ENCODE measurements at regions not wholly inside any gene's neighbourhood (a gene's known extent, or its start where the extent isn't known, plus 50 kb on each side); places are given as distances from the start of the nearest gene placed in this dataset.

DNA sequence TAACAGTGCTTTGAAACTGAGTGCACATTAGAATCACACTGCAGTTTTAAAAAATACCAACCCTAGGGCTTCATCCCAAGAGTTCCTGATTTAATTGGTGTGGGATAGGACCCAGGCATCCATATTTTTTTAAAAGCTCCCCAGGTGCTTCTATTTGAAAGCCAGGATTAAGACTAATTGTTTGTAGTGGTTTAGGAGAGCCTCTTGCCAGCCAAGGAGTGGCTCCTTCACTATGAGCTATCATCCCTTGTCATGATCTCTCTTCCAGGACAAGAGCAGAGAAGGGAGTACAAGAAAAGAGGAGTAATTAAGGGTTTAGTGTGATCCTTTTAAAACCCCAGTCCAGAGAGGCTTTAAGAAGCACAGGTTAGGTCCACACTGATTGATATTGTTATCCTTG lies 178.0 kb downstream of the CAND1 start:
- Histone ChIP-seq H3K4me3 (ENCODE audit: low read length) (no peak overlapping the region), H4K20me1 (ENCODE audit: insufficient read depth) (no peaks in the 10 kb centered on the region), H3K79me2 (replicated peaks; ENCODE audit: insufficient read depth, low read length) (no peaks in the 10 kb centered on the region), H3K9me3 (ENCODE audit: low read length) (no peaks in the 10 kb centered on the region), H3K27ac (ENCODE audit: low read length) (no peak overlapping the region), H3F3A (ENCODE audit: insufficient read depth, low read length, poor library complexity, severe bottlenecking) (no peaks in the 10 kb centered on the region), H2AFZ (ENCODE audit: low read depth, low read length) (no peak overlapping the region), H3K27me3 (ENCODE audit: insufficient read depth, low read depth, low read length) (no peaks in the 10 kb centered on the region), H3K4me2 (ENCODE audit: low read length) (no peak overlapping the region), H3K36me3 (ENCODE audit: insufficient read depth, low read length) (no peaks in the 10 kb centered on the region), H3K9me2 (ENCODE audit: insufficient read depth, low read length) (no peaks in the 10 kb centered on the region), H3K9ac (ENCODE audit: low read length) (no peak overlapping the region)
- TF ChIP-seq, protein P1, sequence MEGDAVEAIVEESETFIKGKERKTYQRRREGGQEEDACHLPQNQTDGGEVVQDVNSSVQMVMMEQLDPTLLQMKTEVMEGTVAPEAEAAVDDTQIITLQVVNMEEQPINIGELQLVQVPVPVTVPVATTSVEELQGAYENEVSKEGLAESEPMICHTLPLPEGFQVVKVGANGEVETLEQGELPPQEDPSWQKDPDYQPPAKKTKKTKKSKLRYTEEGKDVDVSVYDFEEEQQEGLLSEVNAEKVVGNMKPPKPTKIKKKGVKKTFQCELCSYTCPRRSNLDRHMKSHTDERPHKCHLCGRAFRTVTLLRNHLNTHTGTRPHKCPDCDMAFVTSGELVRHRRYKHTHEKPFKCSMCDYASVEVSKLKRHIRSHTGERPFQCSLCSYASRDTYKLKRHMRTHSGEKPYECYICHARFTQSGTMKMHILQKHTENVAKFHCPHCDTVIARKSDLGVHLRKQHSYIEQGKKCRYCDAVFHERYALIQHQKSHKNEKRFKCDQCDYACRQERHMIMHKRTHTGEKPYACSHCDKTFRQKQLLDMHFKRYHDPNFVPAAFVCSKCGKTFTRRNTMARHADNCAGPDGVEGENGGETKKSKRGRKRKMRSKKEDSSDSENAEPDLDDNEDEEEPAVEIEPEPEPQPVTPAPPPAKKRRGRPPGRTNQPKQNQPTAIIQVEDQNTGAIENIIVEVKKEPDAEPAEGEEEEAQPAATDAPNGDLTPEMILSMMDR (IDR thresholded peaks at IDR 0.05; ENCODE audit: poor library complexity, severe bottlenecking) = no peak
- TF ChIP-seq EZH2 (IDR thresholded peaks at IDR 0.05; ENCODE audit: borderline replicate concordance, insufficient read depth, low read length, poor library complexity, severe bottlenecking) = no peak
- no peak for TF ChIP-seq MXI1 (conservative IDR thresholded peaks at IDR 0.05; ENCODE audit: poor library complexity, severe bottlenecking)
- no peak for TF ChIP-seq RAD21 (conservative IDR thresholded peaks at IDR 0.05)
- TF ChIP-seq EP300 (conservative IDR thresholded peaks at IDR 0.05; ENCODE audit: poor library complexity, severe bottlenecking) = no peak
- TF ChIP-seq, protein P2, sequence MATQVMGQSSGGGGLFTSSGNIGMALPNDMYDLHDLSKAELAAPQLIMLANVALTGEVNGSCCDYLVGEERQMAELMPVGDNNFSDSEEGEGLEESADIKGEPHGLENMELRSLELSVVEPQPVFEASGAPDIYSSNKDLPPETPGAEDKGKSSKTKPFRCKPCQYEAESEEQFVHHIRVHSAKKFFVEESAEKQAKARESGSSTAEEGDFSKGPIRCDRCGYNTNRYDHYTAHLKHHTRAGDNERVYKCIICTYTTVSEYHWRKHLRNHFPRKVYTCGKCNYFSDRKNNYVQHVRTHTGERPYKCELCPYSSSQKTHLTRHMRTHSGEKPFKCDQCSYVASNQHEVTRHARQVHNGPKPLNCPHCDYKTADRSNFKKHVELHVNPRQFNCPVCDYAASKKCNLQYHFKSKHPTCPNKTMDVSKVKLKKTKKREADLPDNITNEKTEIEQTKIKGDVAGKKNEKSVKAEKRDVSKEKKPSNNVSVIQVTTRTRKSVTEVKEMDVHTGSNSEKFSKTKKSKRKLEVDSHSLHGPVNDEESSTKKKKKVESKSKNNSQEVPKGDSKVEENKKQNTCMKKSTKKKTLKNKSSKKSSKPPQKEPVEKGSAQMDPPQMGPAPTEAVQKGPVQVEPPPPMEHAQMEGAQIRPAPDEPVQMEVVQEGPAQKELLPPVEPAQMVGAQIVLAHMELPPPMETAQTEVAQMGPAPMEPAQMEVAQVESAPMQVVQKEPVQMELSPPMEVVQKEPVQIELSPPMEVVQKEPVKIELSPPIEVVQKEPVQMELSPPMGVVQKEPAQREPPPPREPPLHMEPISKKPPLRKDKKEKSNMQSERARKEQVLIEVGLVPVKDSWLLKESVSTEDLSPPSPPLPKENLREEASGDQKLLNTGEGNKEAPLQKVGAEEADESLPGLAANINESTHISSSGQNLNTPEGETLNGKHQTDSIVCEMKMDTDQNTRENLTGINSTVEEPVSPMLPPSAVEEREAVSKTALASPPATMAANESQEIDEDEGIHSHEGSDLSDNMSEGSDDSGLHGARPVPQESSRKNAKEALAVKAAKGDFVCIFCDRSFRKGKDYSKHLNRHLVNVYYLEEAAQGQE (IDR thresholded peaks at IDR 0.05; ENCODE audit: borderline replicate concordance) = no peak
- TF ChIP-seq TAF1 (IDR thresholded peaks at IDR 0.05; ENCODE audit: low read depth) = no peak
- TF ChIP-seq SMC3 (conservative IDR thresholded peaks at IDR 0.05; ENCODE audit: poor library complexity) = no peak

DNA sequence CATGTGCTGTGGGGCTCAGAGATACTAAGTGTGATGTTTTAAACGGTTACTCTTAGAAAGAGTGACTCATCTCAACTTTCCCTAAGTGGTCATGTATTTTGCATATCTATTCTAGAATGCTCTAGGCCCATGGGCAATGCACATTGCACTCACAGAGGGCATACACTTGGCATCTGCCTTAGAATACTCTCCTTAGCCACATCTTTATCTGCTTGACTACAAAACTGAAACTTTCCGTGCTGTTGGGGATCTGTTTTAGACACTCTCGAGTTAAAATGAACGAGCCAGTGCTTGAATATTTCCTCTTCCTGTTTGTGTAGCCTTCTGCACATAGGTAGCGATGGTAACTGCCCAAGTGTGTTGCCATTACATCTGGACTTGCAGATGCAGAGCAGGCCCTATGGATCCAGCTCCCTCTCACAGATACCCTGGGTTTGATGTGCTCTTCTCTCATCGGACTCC lies 180.5 kb downstream of the CAND1 start:
- Histone ChIP-seq H3K4me3 (ENCODE audit: low read length) (no peak overlapping the region), H3K9me2 (ENCODE audit: insufficient read depth, low read length) (no peaks in the 10 kb centered on the region), H2AFZ (ENCODE audit: low read depth, low read length) (no peak overlapping the region), H3K27ac (ENCODE audit: low read length) (no peak overlapping the region), H3K4me2 (ENCODE audit: low read length) (no peak overlapping the region), H4K20me1 (ENCODE audit: insufficient read depth) (no peaks in the 10 kb centered on the region), H3F3A (ENCODE audit: insufficient read depth, low read length, poor library complexity, severe bottlenecking) (no peaks in the 10 kb centered on the region), H3K36me3 (ENCODE audit: insufficient read depth, low read length) (no peaks in the 10 kb centered on the region), H3K27me3 (ENCODE audit: insufficient read depth, low read depth, low read length) (no peaks in the 10 kb centered on the region), H3K79me2 (replicated peaks; ENCODE audit: insufficient read depth, low read length) (no peaks in the 10 kb centered on the region), H3K9ac (ENCODE audit: low read length) (no peak overlapping the region), H3K9me3 (ENCODE audit: low read length) (no peaks in the 10 kb centered on the region)
- TF ChIP-seq POLR2AphosphoS5 (IDR thresholded peaks at IDR 0.05) = no peak
- no peak for TF ChIP-seq EZH2 (IDR thresholded peaks at IDR 0.05; ENCODE audit: borderline replicate concordance, insufficient read depth, low read length, poor library complexity, severe bottlenecking)
- TF ChIP-seq EP300 (conservative IDR thresholded peaks at IDR 0.05; ENCODE audit: poor library complexity, severe bottlenecking) = no peak
- TF ChIP-seq, protein P2 (IDR thresholded peaks at IDR 0.05; ENCODE audit: borderline replicate concordance) = no peak
- no peak for TF ChIP-seq SMC3 (conservative IDR thresholded peaks at IDR 0.05; ENCODE audit: poor library complexity)
- TF ChIP-seq TAF1 (IDR thresholded peaks at IDR 0.05; ENCODE audit: low read depth) = no peak
- TF ChIP-seq MXI1 (conservative IDR thresholded peaks at IDR 0.05; ENCODE audit: poor library complexity, severe bottlenecking) = no peak
- TF ChIP-seq RAD21 (conservative IDR thresholded peaks at IDR 0.05) = no peak
- TF ChIP-seq, protein P1 (IDR thresholded peaks at IDR 0.05; ENCODE audit: poor library complexity, severe bottlenecking) = no peak

All from neural cell (in vitro differentiated cells).